IMR-90 (cell line): ENCODE measurements at regions not wholly inside any gene's neighbourhood (a gene's known extent, or its start where the extent isn't known, plus 50 kb on each side); places are given as distances from the start of the nearest gene placed in this dataset.
A peak's percentile ranks its signal among the peaks of the same experiment; 100 is the strongest.

ENCODE experiments used
- ATAC-seq: fragments of 200-7000 bp; cut with Tn5 transposase; 2 replicates; pipeline ENCODE4 v1.9.1; 2020; ENCODE audit warnings: low read depth, mild to moderate bottlenecking, moderate library complexity
- BruUV-seq: library from RNA; stranded (reverse); fragments of 400-500 nt; replicated peaks from 2 replicates; lab custom pipeline; 2021; lab: Mats Ljungman, UMichigan
- CTCF ChIA-PET: fragments of 300-600 bp; formaldehyde crosslinking; extraction: SDS; loops from one replicate; lab custom pipeline; 2021; ENCODE audit warnings: antibody characterized with exemption; lab: Yijun Ruan, JAX
- POLR2A ChIA-PET: fragments of 300-600 bp; sonication (Branson Sonifier 250); formaldehyde crosslinking; loops from one replicate; lab custom pipeline; 2022; ENCODE audit warnings: antibody characterized with exemption; ENCODE audit not compliant: unreplicated experiment; lab: Charles Lee
- DNase-seq: peaks from one replicate; pipeline ENCODE4 v3.0.0; 2013
- H2AFZ ChIP-seq: replicated peaks from 2 replicates; pipeline ENCODE3; 2013; ENCODE audit warnings: low read length, mild to moderate bottlenecking; ENCODE audit not compliant: poor library complexity
- H2AK5ac ChIP-seq: 2 replicates; pipeline ENCODE4 v1.6.1; 2013; ENCODE audit warnings: low read depth, low read length, inconsistent platforms
- H2AK9ac ChIP-seq: replicated peaks from 2 replicates; pipeline ENCODE3; 2013; ENCODE audit warnings: mild to moderate bottlenecking, low read depth, low read length, moderate library complexity; ENCODE audit not compliant: poor library complexity
- H2BK120ac ChIP-seq: 2 replicates; pipeline ENCODE4 v1.6.1; 2013; ENCODE audit warnings: low read depth, low read length, inconsistent platforms
- H2BK15ac ChIP-seq: 3 replicates; pipeline ENCODE4 v1.6.1; 2013; ENCODE audit warnings: low read depth, low read length, inconsistent platforms
- H2BK20ac ChIP-seq: 2 replicates; pipeline ENCODE4 v1.6.1; 2013; ENCODE audit warnings: low read depth, mild to moderate bottlenecking, inconsistent platforms, low read length, moderate library complexity
- H2BK5ac ChIP-seq: 2 replicates; pipeline ENCODE4 v1.6.1; 2013; ENCODE audit warnings: mild to moderate bottlenecking, low read depth, low read length, inconsistent platforms; ENCODE audit not compliant: poor library complexity, severe bottlenecking
- H3K14ac ChIP-seq: replicated peaks from 2 replicates; pipeline ENCODE4 v1.6.1; 2013; ENCODE audit warnings: low read depth, low read length, inconsistent platforms
- H3K18ac ChIP-seq: 2 replicates; pipeline ENCODE4 v1.6.1; 2013; ENCODE audit warnings: low read depth, low read length, control low read depth
- H3K23ac ChIP-seq: 2 replicates; pipeline ENCODE4 v1.6.1; 2013; ENCODE audit warnings: low read depth, low read length, inconsistent platforms
- H3K27ac ChIP-seq: 2 replicates; pipeline ENCODE4 v1.5.1; 2013; ENCODE audit warnings: mild to moderate bottlenecking, control low read depth, low read length; ENCODE audit not compliant: insufficient read depth
- H3K27me3 ChIP-seq: 2 replicates; pipeline ENCODE4 v1.6.1; 2013; ENCODE audit warnings: low read length; ENCODE audit not compliant: control insufficient read depth, insufficient read depth
- H3K36me3 ChIP-seq: 2 replicates; pipeline ENCODE4 v1.6.1; 2013; ENCODE audit warnings: low read length, mixed read lengths; ENCODE audit not compliant: control insufficient read depth, insufficient read depth
- H3K4ac ChIP-seq: 2 replicates; pipeline ENCODE4 v1.6.1; 2013; ENCODE audit warnings: low read depth, low read length, inconsistent platforms
- H3K4me1 ChIP-seq: 2 replicates; pipeline ENCODE4 v1.6.1; 2013; ENCODE audit warnings: low read length, mixed read lengths; ENCODE audit not compliant: control insufficient read depth, insufficient read depth
- H3K4me2 ChIP-seq: 2 replicates; pipeline ENCODE4 v1.6.1; 2013; ENCODE audit warnings: low read depth, mild to moderate bottlenecking, control low read depth, low read length, moderate library complexity
- H3K4me3 ChIP-seq: 2 replicates; pipeline ENCODE4 v1.5.1; 2013; ENCODE audit warnings: low read depth, mild to moderate bottlenecking, control low read depth, low read length, moderate library complexity; ENCODE audit not compliant: insufficient read depth
- H3K56ac ChIP-seq: 2 replicates; pipeline ENCODE4 v1.6.1; 2013; ENCODE audit warnings: low read length, inconsistent platforms; ENCODE audit not compliant: insufficient read depth; ENCODE audit errors: extremely low read depth
- H3K79me1 ChIP-seq, 2 experiments: 2 replicates each; pipeline ENCODE4 v1.6.1; 2013; ENCODE audit warnings: low read length in 2 of 2, inconsistent platforms in 1 of 2, low read depth in 1 of 2
- H3K9ac ChIP-seq: 2 replicates; pipeline ENCODE4 v1.6.1; 2013; ENCODE audit warnings: low read depth, low read length, control low read depth
- H3K9me1 ChIP-seq: 2 replicates; pipeline ENCODE4 v1.6.1; 2013; ENCODE audit warnings: low read length, inconsistent platforms; ENCODE audit not compliant: insufficient read depth
- H3K9me3 ChIP-seq: 2 replicates; pipeline ENCODE4 v1.6.1; 2013; ENCODE audit warnings: low read length; ENCODE audit not compliant: control insufficient read depth, insufficient read depth
- H4K20me1 ChIP-seq: 2 replicates; pipeline ENCODE4 v1.6.1; 2013; ENCODE audit warnings: low read length, inconsistent platforms; ENCODE audit not compliant: insufficient read depth
- H4K5ac ChIP-seq: 2 replicates; pipeline ENCODE4 v1.6.1; 2013; ENCODE audit warnings: mild to moderate bottlenecking, low read depth, low read length, control low read depth
- H4K8ac ChIP-seq, 2 experiments: 2 replicates each; pipeline ENCODE4 v1.6.1; 2013; ENCODE audit warnings: low read depth in 2 of 2, low read length in 2 of 2, control low read depth in 1 of 2, inconsistent platforms in 1 of 2
- H4K91ac ChIP-seq: 2 replicates; pipeline ENCODE4 v1.6.1; 2013; ENCODE audit warnings: low read depth, low read length, inconsistent platforms; ENCODE audit not compliant: insufficient read depth
- BHLHE40 ChIP-seq: fragments of 150-350 bp; IDR thresholded peaks from 2 replicates; pipeline ENCODE4 v1.6.1; 2016; ENCODE audit warnings: mild to moderate bottlenecking, low read depth, low read length
- CEBPB ChIP-seq: IDR thresholded peaks from 2 replicates; pipeline ENCODE4 v1.6.1; 2012; ENCODE audit warnings: low read depth, low read length, improper control_type of control experiment
- WGBS, 2 experiments: methylation state at CpG; one replicate each; pipeline versions ENCODE4 v1.1.5 to v1.1.7; 2013; ENCODE audit warnings: missing lambda C conversion rate in 2 of 2; ENCODE audit not compliant: insufficient read length in 1 of 2; ENCODE audit errors: extremely low coverage in 2 of 2; 5-methylcytosine and 5-hydroxymethylcytosine counted together
- dilution Hi-C: fragments of 300-500 bp; cut with HindIII; formaldehyde crosslinking; loops from one replicate; pipeline ENCODE4 v1.14.3; 2018; ENCODE audit warnings: low sequenced_read_pairs; ENCODE audit not compliant: unreplicated experiment
- in situ Hi-C: fragments of 300-500 bp; cut with MboI; formaldehyde crosslinking; loops from 3 replicates; pipeline ENCODE4 v1.14.3; 2019; ENCODE audit warnings: low sequenced_read_pairs, inconsistent platforms, mixed read lengths
- intact Hi-C: fragments of 100-400 bp; cut with micrococcal nuclease; formaldehyde crosslinking; loops from 2 replicates; pipeline ENCODE4 v1.10.0; 2022
- TF ChIP-seq, protein P1 (sequence below): conservative IDR thresholded peaks from 2 replicates; pipeline ENCODE4 v1.5.1; 2012; ENCODE audit warnings: mild to moderate bottlenecking, low read depth, low read length, improper control_type of control experiment

DNA sequence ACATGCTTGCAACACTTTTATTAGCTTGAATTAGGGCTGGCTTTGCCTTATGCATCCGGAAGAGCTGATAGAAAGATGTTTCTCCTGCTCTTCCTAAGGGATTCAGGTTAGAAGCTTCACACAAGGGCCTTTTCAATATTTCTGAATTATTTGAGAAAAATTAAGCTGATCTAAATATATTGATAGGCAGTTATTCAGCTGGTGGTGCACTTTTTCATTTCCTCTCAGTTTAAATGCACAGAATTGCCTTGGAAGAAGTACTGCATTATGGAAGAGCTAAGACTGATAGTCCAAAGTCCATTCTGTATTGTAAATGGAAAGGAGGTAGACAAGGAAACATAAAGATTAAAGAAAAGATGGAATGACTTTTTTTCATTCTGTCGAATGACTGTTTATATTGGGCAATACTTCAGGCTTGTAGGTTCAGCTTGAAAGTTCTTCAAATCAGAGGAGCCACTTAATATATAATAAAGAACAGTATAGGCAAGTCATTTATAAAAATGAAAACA lies 398.4 kb upstream of the B3GALT2 start:
- no peak overlapping the region for H2AFZ ChIP-seq
- no peaks in the 10 kb centered on the region for H3K9me3 ChIP-seq
- no peak overlapping the region for H3K9ac ChIP-seq
- no peak overlapping the region for H4K91ac ChIP-seq
- H3K4ac ChIP-seq, result no peak overlapping the region
- DNase-seq, result no peak
- no peaks in the 10 kb centered on the region; the same call in 1 of the 2 replicates for H3K4me1 ChIP-seq
- H2BK15ac ChIP-seq, result no peak overlapping the region
- H3K27ac ChIP-seq, result no peak overlapping the region
- no peak overlapping the region for H2BK20ac ChIP-seq
- no peak overlapping the region for H2BK120ac ChIP-seq
- WGBS, 2 experiments, result no CpG with 5 or more reads among the region's 2 CpGs
- H4K20me1 ChIP-seq, result no peaks in the 10 kb centered on the region
- H4K5ac ChIP-seq, result no peak overlapping the region
- no peak overlapping the region for H3K14ac ChIP-seq
- no peak overlapping the region for H2AK9ac ChIP-seq
- dilution Hi-C loops, result no loop called here
- no peaks in the 10 kb centered on the region for H3K79me1 ChIP-seq
- TF ChIP-seq, protein P1, sequence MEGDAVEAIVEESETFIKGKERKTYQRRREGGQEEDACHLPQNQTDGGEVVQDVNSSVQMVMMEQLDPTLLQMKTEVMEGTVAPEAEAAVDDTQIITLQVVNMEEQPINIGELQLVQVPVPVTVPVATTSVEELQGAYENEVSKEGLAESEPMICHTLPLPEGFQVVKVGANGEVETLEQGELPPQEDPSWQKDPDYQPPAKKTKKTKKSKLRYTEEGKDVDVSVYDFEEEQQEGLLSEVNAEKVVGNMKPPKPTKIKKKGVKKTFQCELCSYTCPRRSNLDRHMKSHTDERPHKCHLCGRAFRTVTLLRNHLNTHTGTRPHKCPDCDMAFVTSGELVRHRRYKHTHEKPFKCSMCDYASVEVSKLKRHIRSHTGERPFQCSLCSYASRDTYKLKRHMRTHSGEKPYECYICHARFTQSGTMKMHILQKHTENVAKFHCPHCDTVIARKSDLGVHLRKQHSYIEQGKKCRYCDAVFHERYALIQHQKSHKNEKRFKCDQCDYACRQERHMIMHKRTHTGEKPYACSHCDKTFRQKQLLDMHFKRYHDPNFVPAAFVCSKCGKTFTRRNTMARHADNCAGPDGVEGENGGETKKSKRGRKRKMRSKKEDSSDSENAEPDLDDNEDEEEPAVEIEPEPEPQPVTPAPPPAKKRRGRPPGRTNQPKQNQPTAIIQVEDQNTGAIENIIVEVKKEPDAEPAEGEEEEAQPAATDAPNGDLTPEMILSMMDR, result no peak
- no peak for TF ChIP-seq BHLHE40
- TF ChIP-seq CEBPB, result peak; percentile 60; the same call in 1 of the 2 replicates
- H3K4me3 ChIP-seq, result no peak overlapping the region
- no peak overlapping the region for H2AK5ac ChIP-seq
- no peaks in the 10 kb centered on the region for H3K36me3 ChIP-seq
- H3K9me1 ChIP-seq, result no peaks in the 10 kb centered on the region
- no peak overlapping the region for H3K18ac ChIP-seq
- no peak overlapping the region for H3K23ac ChIP-seq
- intact Hi-C loops, result no loop called here
- H3K27me3 ChIP-seq, result no peaks in the 10 kb centered on the region
- BruUV-seq, result no TSS peak
- no peak overlapping the region for H3K4me2 ChIP-seq
- H3K56ac ChIP-seq, result no peak overlapping the region
- ChIA-PET POLR2A (no interaction called here), CTCF (interaction anchor here (0.6 to 1.3 kb wide), 4 partner anchors 10 to 460 kb away, joined by 3 to 5 read pairs (median 4); no protein-coding TSS in a partner anchor)
- H4K8ac ChIP-seq, result no peak overlapping the region
- no peak overlapping the region for H2BK5ac ChIP-seq
- in situ Hi-C loops, result no loop called here
- ATAC-seq, result no peak
